GM19463 (cell line): ENCODE measurements at regions not wholly inside any gene's neighbourhood (a gene's known extent, or its start where the extent isn't known, plus 50 kb on each side); places are given as distances from the start of the nearest gene placed in this dataset.

ENCODE experiments used
- ATAC-seq: cut with Tn5 transposase; IDR thresholded peaks from one replicate; pipeline ENCODE4 v1.9.1; 2021; ENCODE audit warnings: mild to moderate bottlenecking, moderate library complexity; ENCODE audit not compliant: unreplicated experiment

DNA sequence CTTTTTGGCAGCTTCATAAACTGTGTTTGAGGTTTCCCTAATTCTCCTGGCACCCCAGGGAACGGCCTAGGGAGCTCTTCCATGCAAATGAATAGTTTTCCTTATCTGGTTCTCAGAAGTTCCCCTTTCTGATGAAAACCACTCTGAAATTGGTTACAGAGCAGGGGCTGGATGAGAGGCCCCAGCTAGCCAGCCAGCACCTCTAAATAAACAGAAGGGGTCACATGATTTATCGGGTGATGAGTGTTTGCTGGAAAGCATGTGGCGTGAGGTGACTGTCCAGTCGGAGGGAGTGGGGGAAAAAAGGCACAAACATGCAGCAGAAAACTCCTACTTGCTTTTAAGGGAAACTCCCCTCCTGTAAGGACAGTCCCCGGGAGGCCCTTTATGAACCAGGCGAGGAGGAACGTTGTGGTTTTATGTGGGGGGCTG lies 261.2 kb upstream of the ANKRD55 start:
- ATAC-seq, result no peak

DNA sequence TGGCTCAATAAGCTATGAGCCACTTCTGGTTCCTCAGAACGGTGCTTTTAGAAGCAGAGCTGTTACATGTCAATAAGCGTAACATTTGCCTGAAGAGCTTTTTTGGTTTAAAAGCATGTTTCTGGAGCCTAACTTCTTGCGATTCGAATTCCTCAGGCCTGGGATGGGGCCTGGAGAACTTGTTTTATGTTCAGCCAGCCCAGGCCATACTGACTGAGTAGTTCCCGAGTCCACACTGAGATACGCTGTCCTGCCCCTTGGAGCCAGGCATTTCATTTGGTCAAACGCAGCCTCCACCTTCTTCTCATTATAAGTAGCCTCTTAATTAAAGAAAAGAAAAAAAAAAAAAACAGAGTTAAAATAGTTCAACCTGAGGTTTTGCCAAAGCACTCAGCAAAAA lies 260.6 kb upstream of the ANKRD55 start:
- ATAC-seq, result no peak

DNA sequence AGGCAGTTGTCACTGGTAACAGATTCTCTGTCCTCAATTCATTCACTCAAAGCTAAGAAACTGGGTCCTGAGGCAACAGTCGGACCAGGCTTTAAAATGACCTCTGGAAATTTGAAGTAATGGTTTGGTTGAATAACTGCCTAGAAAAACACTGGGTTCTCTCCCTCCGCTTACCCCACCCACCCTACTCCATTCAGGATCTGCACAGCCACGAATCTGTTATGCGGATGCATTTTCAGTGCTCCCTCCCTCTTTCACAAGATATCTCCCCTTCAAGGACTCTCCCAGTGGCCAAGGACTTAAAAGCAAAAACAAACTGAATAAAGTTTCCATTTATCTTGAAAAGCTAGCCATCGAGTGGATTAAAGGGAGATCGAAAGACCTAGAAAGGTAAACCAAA lies 260.2 kb upstream of the ANKRD55 start:
- no peak for ATAC-seq

DNA sequence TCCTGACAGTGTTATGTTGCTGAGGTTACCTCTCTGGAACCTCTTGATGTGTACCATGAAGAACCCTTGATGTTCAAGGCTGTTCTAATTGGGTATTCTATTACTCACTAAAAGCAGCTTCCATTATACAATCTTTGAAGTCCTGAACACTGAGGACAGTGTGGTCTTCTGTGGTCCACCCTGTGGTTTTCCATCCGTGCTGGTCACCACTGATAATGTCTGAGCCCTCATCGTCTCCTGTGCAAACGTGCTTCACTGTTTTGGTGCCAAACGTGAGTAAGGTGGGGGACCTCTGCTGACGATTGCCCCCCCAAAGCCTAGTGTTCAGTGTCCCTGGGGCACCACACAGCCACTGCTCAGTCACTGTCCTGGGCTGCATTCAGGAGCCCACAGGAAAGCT lies 259.7 kb upstream of the ANKRD55 start:
- ATAC-seq, result no peak

DNA sequence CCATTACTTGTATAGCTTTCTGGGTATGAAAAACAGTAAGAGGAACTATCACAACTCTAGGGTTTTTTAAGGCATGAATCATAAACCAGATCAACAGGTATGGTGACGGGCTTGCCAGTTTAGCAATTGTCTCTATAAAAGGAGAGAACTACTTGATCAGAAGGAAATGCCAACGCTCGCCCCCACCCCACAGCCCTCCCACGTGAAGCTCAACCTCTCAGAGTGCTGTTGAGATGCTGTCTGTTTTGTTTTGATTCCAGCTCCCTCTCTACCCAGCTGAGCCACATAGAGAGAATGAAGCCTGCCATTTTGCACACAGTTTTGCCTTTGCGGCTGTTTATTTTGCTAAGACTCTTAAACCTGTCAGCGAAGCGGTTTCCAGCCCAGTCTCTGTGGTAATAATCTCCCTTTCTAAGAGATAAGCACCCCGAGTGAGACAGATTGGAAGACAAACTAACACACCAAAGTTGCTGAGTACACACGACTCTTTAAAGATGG lies 257.9 kb upstream of the ANKRD55 start:
- no peak for ATAC-seq

DNA sequence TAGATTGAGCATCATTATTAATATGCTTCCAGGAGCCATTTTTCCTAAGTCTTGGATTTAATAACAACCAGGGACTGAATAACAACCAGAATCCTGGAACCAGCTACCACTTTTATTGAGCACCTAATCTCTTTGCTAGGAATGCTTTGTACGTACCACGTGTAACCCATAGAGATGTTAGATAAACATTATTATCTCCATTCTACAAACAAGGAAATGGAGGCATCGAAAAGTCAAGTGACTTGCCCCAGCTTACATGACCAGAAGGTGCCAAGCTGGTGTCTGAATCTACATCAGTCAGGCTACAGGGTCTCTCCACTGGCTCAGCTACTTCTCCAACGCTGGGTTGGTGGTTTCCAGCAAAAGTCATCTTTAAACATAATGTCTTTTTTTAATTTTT lies 256.1 kb upstream of the ANKRD55 start:
- no peak for ATAC-seq

DNA sequence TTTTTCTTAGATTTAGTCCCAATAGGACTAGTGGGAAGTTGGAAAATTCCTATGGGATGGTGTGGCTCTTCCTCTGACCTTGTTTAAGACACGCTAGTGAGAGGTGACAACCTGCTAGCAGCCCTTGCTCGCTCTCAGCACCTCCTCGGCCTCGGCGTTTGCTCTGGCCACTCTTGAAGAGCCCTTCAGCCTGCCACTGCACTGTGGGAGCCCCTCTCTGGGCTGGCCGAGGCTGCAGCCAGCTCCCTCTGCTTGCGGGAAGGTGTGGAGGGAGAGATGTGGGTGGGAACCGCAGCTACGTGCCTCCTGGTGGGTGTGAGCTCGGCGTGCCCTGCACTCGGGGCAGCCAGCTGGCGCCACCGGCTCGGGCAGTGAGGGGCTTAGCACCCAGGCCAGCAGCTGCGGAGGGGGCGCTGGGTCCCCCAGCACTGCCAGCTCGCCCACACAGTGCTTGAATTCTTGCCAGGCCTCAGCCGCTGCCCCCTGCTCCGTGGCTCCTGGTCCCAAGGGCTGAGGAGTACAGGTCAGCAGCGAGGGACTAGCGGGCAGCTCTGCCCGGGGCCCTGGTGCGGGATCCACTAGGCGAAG lies 254.5 kb upstream of the ANKRD55 start:
- no peak for ATAC-seq

DNA sequence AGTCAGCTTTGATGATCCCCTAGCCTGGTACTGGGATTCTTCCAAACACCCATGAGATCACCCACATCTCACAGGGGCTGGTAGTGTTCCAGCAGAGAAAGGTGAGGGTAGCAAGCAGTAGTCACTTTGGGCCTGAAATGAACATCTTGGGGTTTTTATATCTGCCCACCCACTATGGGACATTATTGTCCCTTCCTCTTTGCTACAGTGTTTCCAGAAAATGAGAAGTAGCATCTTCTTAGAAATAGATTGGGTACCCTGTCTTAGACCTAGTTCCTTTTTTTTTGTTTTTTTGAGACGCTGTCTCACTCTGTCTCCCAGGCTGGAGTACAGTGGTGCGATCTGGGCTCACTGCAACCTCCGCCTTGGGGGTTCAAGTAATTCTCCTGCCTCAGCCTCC lies 249.2 kb upstream of the ANKRD55 start:
- ATAC-seq, result no peak

DNA sequence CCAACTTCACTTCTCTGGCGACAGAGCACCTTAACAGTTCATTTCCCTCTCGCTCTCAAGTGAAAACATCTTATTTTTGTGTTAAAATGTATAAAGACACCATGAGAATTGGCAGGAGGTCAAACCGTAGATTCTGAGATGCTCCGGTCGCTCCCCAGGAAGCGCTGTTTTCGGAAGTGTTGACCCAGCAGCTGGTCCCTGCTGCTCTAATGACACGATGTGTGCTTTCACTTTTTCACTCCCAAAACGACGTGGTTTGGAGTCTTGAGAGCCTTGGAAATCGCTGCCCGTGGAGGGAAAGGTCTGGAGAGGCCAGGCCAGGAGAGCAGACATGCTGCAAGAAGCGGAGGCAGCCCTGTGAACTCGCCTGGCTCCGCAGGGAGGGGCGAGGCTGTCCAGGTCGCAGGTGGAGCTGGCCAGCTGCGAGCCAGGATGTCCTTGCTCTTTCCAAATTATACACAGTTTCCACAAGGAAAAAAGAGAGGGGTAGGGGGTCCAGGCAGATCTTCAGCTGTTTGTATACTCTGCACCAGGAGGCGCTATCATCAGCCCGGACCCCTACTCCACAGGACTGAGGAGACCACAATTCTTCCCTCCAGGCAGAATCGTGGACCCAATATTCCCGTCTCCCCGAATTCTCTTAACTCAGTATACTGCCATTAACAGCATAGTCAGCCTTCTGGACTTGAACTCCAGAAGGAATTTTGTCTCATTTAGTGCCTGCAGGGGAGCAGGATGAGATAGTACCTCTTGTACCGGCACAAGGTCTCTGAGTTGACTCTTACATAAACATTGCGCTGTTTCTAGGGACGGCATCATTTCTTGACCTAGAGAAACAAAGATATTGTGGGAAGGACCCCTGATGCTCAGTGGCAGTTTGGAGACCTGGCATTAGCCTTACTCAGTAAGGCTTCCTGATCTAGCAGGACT lies 248.6 kb upstream of the ANKRD55 start:
- ATAC-seq, result no peak

DNA sequence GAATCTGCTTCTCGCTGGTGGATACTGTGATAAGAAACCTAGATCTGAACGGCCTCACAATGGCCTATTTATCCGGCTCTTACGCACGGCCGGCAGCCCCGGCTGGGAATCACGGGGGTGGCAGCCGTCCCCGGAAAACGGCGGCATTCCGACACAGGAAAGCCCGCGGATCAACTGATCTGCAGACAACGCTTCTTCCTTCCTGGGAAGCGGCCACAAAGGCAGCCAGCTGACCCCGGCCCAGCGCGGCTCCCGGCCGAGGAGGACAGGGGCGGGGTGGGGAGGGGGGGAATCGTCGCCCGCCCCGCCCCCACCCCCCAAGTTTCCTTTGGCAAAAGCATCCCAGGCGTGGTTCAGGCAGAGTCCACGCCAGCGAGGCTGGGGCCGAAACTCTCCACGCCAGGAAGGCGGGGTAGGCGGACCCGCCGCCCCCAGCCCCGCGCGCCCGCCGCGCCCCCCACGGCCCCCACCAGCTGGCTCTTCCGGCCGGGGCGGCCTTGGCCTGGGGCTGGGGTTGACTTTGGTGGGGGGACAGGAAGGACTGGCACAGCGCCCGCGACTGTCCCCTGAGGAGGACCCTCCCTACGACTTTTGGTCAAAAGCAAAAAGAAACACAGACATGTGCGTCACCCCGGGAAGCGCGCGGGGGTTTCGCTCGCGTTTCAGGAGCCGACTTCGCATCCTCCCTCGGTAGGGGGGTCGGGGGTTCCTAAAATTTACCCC lies 247.7 kb upstream of the ANKRD55 start:
- ATAC-seq, result peak; percentile 7

DNA sequence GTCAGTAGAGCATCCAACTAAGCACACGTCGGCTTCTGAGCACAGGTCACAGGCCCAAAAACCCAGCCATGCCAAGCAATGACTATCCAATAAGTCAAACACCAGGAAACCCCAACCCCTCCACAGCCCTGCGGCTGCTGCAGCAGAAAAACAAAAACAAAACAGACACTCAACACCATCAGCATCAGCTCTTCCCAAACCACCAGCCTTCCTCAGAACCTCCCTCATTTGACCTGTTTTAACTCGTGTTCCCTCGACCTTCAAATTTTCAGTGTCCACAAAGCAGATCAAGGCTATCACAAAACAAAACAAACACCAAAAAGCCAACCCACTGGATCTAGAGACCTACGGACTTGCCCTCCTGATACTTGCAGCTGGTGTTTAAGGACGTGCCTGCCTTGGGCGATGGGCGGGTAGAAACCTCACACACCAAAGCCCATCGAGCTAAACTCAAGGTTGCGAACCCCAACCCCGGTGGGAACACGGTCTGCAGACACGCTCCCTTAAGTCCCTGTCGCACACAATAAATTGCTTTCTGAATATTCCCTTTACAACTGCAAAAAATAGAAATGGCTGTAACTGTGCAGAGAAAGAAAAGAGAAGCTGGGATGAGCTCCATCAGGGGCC lies 247.1 kb upstream of the ANKRD55 start:
- ATAC-seq, result peak; percentile 36

DNA sequence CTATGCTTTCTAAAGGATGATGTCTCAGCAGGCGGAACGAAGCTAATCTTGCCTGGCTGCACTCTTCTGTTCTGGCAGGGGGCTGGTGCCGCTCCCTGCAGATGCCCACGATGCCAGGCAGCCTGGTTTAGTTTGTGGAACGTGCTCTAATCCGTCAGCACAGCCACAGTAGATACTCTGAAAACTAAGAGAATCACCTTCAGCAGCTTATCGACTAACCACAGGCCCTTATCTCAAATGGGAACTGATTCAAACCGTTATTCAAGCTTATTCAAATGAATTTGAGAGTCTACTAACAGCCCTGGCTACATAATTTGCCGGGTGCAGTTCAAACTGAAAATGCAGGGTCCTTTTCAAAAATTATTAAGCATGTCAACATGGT lies 246.6 kb upstream of the ANKRD55 start:
- peak; percentile 32 for ATAC-seq

DNA sequence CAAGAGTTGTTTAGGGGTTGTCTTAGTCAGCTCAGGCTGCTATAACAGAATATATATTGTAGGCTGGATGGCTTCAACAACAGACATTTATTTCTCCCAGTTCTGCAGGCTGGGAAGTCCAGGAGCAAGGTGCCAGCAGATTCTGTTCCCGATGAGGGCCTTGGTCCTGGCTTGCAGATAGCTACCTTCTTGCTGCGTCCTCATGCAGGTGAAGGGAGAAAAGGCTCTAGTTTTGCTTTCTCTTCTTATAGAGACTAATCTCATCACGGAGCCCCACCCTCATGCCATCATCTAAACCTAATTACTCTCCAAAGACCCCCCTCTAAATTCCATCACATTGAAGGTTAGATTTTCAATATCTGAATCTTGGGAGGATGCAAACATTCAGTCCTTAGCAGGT lies 246.0 kb upstream of the ANKRD55 start:
- ATAC-seq, result no peak

DNA sequence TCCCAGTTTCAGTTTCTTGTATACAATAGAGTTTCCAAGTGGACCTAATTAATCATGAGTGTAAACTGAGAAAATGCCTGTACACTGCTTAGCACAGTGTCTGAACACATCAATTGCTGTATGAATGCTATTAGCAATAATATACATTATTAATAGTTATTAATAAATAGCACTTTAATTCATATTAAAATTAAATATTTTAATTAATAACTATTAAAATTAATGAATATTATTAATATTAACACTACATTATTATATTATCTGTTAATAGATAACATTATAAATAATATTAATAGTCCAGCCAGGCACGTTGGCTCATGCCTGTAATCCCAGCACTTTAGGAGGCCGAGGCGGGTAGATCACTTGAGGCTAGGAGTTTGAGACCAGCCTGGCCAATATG lies 244.9 kb upstream of the ANKRD55 start:
- no peak for ATAC-seq

DNA sequence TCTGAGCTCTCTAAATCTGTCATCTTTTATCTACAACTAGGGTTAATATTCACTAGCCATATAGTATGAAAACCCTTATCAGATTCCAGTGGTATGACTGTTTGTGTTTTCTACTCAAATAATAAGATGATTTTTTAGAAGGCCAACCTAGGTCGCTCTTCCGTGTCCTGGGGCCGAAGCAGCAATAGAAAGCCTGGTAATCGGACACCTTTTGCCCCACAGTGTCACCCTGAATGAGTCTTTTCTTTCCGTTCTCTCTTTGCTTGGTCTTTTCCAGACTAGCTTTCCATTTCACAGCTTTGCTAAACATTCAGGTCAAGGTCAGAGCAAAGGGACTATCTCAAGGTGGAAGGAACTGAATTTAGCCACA lies 243.3 kb upstream of the ANKRD55 start:
- no peak for ATAC-seq

DNA sequence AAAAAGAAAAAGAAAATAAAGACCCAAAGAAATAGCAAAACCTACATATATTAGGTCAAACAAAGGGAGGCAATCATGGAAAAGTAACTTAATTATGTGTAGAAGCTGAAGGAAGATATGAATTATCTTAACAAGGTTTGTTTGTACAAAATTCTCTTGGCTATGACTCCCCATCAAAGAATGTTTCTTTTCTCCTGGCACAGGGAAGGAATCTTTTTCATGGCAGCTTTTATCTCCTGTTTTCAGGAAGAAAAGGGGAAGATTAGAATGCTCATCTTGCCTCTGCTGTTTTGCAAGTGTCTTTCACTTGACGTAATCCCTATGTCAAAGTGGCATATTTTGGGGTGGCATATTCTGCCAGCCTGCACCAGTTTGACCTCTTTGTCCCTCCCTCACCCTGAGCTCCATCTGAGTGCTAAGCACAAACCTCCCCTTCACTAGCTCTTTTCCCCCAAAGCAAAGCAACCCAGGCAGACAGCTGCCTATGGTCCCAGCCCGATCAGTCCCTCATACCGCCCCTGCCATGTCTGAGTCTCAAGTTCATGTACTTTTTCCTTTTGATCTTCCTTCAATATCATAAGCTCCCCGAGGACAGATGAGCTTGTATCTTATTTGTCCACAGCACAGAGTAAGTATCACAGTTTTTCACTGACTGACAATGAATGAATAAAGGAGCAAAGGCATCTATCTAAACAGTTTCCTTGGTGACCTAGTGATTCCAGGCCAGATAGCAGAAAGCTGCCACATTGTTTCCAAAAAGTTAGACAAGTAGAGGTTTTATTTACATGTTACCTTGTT lies 242.8 kb upstream of the ANKRD55 start:
- ATAC-seq, result no peak

DNA sequence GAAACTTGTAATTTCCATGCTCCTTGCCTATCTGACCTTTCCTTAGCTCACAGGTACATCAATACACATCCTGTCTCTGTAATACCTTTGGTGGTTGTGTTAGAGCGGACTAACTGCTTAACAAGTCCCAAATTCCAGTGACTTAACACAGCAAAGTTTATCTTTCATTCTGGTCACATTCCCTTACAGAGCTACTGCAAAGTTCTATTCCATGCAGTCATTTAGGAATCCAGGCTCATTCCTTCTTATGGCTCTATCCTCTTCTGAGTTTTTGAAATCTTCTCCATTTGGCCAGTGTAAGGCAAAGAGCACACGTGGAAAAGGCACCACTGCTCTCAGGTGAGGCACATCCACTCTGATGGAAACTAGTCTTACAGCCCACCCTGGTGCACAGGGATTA lies 238.6 kb upstream of the ANKRD55 start:
- no peak for ATAC-seq

DNA sequence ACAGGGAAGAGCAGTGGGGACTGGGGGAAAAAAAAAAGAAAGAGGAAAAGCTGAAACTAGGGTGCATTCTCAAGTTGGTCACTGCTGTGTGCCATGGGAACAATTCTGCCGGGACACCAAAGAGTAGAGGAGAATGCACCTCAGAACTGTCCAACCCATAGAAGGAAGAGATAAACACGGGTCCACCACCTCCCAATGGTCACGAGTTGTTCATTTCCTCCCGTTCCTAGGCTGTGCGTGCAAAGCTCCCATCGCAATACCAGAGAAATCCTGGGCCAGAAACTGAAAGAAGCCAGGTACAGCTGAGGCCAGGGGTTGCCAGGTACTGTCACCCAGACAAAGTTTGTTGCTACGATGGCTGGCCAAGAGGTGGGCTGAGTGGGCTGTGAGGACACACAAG lies 236.9 kb upstream of the ANKRD55 start:
- no peak for ATAC-seq

DNA sequence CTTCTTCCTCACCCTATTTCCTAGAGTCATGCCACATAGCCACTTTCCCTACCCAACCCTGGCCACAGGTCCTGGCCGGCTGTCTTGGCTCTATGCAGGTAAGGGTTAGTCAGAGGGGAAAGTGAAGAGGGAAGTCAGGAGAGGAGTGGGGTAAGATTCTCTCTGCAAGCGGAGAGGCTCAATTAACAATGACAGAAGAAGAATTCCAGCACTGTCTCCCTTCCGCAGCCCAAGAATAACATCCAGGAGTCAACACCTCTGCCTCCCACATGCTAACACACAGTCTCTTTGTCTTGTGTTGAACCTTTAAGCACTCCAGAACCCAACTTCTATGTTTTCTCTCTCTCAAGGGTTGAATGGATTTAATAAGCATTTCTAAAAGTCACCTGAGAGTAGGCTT lies 235.1 kb upstream of the ANKRD55 start:
- ATAC-seq, result no peak

DNA sequence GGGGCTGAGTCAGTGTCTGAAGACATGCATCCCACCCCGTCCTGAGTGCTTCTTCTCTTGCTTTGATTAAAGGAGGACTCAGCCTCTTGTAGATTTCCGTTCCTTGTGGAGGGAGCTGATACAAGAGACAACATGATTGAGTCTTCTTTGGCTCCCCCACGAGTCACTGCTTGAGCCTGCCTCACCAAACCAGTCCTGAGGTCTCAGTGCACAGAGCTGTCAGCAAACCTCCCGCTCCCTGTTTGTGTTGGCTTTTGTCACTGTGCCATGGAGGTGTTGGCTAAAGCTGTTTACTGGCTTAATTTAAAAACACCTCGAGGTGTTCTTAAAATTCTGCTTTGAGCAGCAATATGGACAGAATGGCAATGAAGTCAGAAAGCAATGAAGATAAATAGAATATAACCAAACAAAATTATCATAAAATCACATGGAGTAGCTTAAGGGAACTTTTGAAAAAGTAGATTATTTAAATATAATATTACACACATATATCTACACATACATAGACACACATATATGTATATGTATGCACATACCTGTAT lies 234.1 kb upstream of the ANKRD55 start:
- ATAC-seq, result no peak
